H1 (cell line): ENCODE measurements at regions not wholly inside any gene's neighbourhood (a gene's known extent, or its start where the extent isn't known, plus 50 kb on each side); places are given as distances from the start of the nearest gene placed in this dataset.

Experiments
- CTCF ChIA-PET: fragments of 300-600 bp; sonication (Branson Sonifier 250); formaldehyde crosslinking; loops from one replicate; lab custom pipeline; 2021; ENCODE audit not compliant: partially characterized antibody; lab: Charles Lee
- POLR2A ChIA-PET: fragments of 300-600 bp; sonication (Branson Sonifier 250); formaldehyde crosslinking; loops from one replicate; lab custom pipeline; 2021; ENCODE audit warnings: inconsistent platforms; ENCODE audit not compliant: partially characterized antibody; lab: Charles Lee
- DNase-seq, 2 experiments: peaks; one replicate each; pipeline versions ENCODE4 v3.0.0 to v3.0.0-alpha.2; 2010 to 2022; ENCODE audit warnings: low spot score in 2 of 2, low read depth in 1 of 2, mixed read lengths in 1 of 2
- FAIRE-seq: peaks from 2 replicates; lab custom pipeline; 2011; peaks lifted over from hg19 to GRCh38; lab: Jason Lieb, UNC
- H2AFZ ChIP-seq: 2 replicates; pipeline ENCODE4 v1.8.1; 2012; ENCODE audit warnings: low read length, inconsistent platforms
- H2AK5ac ChIP-seq: 2 replicates; pipeline ENCODE4 v1.6.1; 2013; ENCODE audit warnings: low read depth, low read length
- H2BK120ac ChIP-seq: replicated peaks from 2 replicates; pipeline ENCODE3; 2013; ENCODE audit warnings: low read depth, low read length, inconsistent platforms
- H2BK12ac ChIP-seq: 2 replicates; pipeline ENCODE4 v1.6.1; 2013; ENCODE audit warnings: low read depth, low read length
- H2BK15ac ChIP-seq: 2 replicates; pipeline ENCODE4 v1.6.1; 2013; ENCODE audit warnings: low read length
- H2BK20ac ChIP-seq: 2 replicates; pipeline ENCODE4 v1.6.1; 2013; ENCODE audit warnings: low read length
- H2BK5ac ChIP-seq: 2 replicates; pipeline ENCODE4 v1.6.1; 2013; ENCODE audit warnings: low read depth, low read length
- H3K14ac ChIP-seq: 2 replicates; pipeline ENCODE4 v1.6.1; 2013; ENCODE audit warnings: inconsistent platforms; ENCODE audit not compliant: insufficient read length
- H3K18ac ChIP-seq: 2 replicates; pipeline ENCODE4 v1.6.1; 2013; ENCODE audit warnings: low read length; ENCODE audit errors: extremely low read depth
- H3K23ac ChIP-seq: 2 replicates; pipeline ENCODE4 v1.6.1; 2013; ENCODE audit warnings: inconsistent platforms; ENCODE audit not compliant: insufficient read length
- H3K23me2 ChIP-seq: 2 replicates; pipeline ENCODE4 v1.6.1; 2013; ENCODE audit warnings: low read depth, low read length
- H3K27ac ChIP-seq: 2 replicates; pipeline ENCODE4 v1.6.1; 2011; ENCODE audit warnings: low read depth, low read length, inconsistent platforms
- H3K27me3 ChIP-seq, 4 experiments: replicated peaks in 1 of 4; 1 replicate in 1 of 4; 2 replicates in 3 of 4; pipeline versions ENCODE4 v1.6.1 to v1.8.1; 2011 to 2013; ENCODE audit warnings: low read length in 3 of 4, mild to moderate bottlenecking in 3 of 4, inconsistent platforms in 2 of 4, mixed read lengths in 2 of 4, moderate library complexity in 1 of 4; ENCODE audit not compliant: control insufficient read depth in 3 of 4, insufficient read depth in 3 of 4; ENCODE audit errors: extremely low read depth in 1 of 4
- H3K36me3 ChIP-seq, 4 experiments: 2 replicates each; pipeline versions ENCODE4 v1.6.1 to v1.8.1; 2011 to 2013; ENCODE audit warnings: mild to moderate bottlenecking in 4 of 4, low read length in 3 of 4, moderate library complexity in 2 of 4, control low read depth in 1 of 4, inconsistent platforms in 1 of 4; ENCODE audit not compliant: insufficient read depth in 4 of 4, control insufficient read depth in 2 of 4
- H3K4ac ChIP-seq: replicated peaks from 2 replicates; pipeline ENCODE3; 2013; ENCODE audit warnings: low read length, low read depth, mixed read lengths, inconsistent platforms; ENCODE audit not compliant: insufficient read length
- H3K4me1 ChIP-seq, 4 experiments: replicated peaks in 1 of 4; 1 replicate in 1 of 4; 2 replicates in 3 of 4; pipeline versions ENCODE4 v1.6.1 to v1.8.1; 2011 to 2013; ENCODE audit warnings: low read length in 3 of 4, inconsistent platforms in 2 of 4, mixed read lengths in 1 of 4; ENCODE audit not compliant: insufficient read depth in 4 of 4, control insufficient read depth in 3 of 4
- H3K4me2 ChIP-seq, 2 experiments: 2 replicates each; pipeline versions ENCODE4 v1.6.1 to v1.8.1; 2011 to 2013; ENCODE audit warnings: low read depth in 2 of 2, low read length in 2 of 2, control low read depth in 1 of 2, inconsistent platforms in 1 of 2, mild to moderate bottlenecking in 1 of 2; ENCODE audit not compliant: insufficient read depth in 1 of 2
- H3K4me3 ChIP-seq, 4 experiments: fragments of 200-600, 300-600 bp in 1 of 4; sonication (generic), shearing (Covaris generic), sonication (Bioruptor Twin) in 1 of 4; 2 replicates each; pipeline versions ENCODE4 v1.5.1 to v1.8.1; 2011 to 2016; ENCODE audit warnings: low read length in 4 of 4, low read depth in 3 of 4, control low read depth in 2 of 4, inconsistent platforms in 2 of 4, mild to moderate bottlenecking in 2 of 4, mixed read lengths in 1 of 4, moderate library complexity in 1 of 4; ENCODE audit not compliant: insufficient read depth in 2 of 4; ENCODE audit errors: extremely low read depth in 1 of 4
- H3K56ac ChIP-seq: replicated peaks from 2 replicates; pipeline ENCODE3; 2013; ENCODE audit warnings: low read depth, mild to moderate bottlenecking, mixed read lengths, low read length, inconsistent platforms; ENCODE audit not compliant: insufficient read length
- H3K79me1 ChIP-seq: 2 replicates; pipeline ENCODE4 v1.6.1; 2013; ENCODE audit warnings: low read depth, low read length, control low read depth
- H3K79me2 ChIP-seq, 2 experiments: 2 replicates each; pipeline versions ENCODE4 v1.6.1 to v1.8.1; 2012 to 2013; ENCODE audit warnings: low read length in 2 of 2, mild to moderate bottlenecking in 2 of 2, inconsistent platforms in 1 of 2; ENCODE audit not compliant: insufficient read depth in 2 of 2, control insufficient read depth in 1 of 2
- H3K9ac ChIP-seq, 4 experiments: replicated peaks in 1 of 4; 1 replicate in 1 of 4; 2 replicates in 3 of 4; pipeline versions ENCODE4 v1.6.1 to v1.8.1; 2011 to 2013; ENCODE audit warnings: low read depth in 3 of 4, low read length in 3 of 4, control low read depth in 2 of 4, mild to moderate bottlenecking in 2 of 4, moderate library complexity in 2 of 4, inconsistent platforms in 1 of 4; ENCODE audit errors: extremely low read depth in 1 of 4
- H3K9me3 ChIP-seq, 2 experiments: 2 replicates each; pipeline versions ENCODE4 v1.6.1 to v1.8.1; 2012 to 2013; ENCODE audit warnings: mild to moderate bottlenecking in 2 of 2, moderate library complexity in 2 of 2, control low read depth in 1 of 2, inconsistent platforms in 1 of 2, low read depth in 1 of 2, low read length in 1 of 2, mixed read lengths in 1 of 2; ENCODE audit not compliant: insufficient read depth in 2 of 2
- H4K20me1 ChIP-seq, 2 experiments: replicated peaks in 1 of 2; 2 replicates each; pipeline versions ENCODE3 to v1.8.1; 2011 to 2013; ENCODE audit warnings: inconsistent platforms in 2 of 2, low read length in 2 of 2, mild to moderate bottlenecking in 1 of 2; ENCODE audit not compliant: insufficient read depth in 2 of 2, control insufficient read depth in 1 of 2
- H4K5ac ChIP-seq: 2 replicates; pipeline ENCODE4 v1.6.1; 2013; ENCODE audit warnings: low read length, low read depth, mixed read lengths, inconsistent platforms; ENCODE audit not compliant: insufficient read length
- H4K8ac ChIP-seq: 2 replicates; pipeline ENCODE4 v1.8.0; 2013; ENCODE audit warnings: mild to moderate bottlenecking, moderate library complexity, low read length, inconsistent platforms; ENCODE audit not compliant: insufficient read depth; ENCODE audit errors: extremely low read depth
- H4K91ac ChIP-seq: replicated peaks from 2 replicates; pipeline ENCODE3; 2013; ENCODE audit warnings: low read length, mixed read lengths, inconsistent platforms; ENCODE audit not compliant: insufficient read length
- MAFK ChIP-seq: IDR thresholded peaks from 2 replicates; pipeline ENCODE4 v1.6.1; 2012; ENCODE audit warnings: low read depth, mild to moderate bottlenecking, improper control_type of control experiment, low read length
- WGBS, 2 experiments: shearing (Covaris generic) in 1 of 2; methylation state at CpG; one replicate each; pipeline versions ENCODE4 v1.1.6 to v1.1.7; 2013 to 2015; ENCODE audit warnings: low lambda C conversion rate in 2 of 2, mixed read lengths in 2 of 2, inconsistent platforms in 1 of 2, low coverage in 1 of 2, missing lambda C conversion rate in 1 of 2; ENCODE audit not compliant: insufficient replicate concordance in 2 of 2, insufficient coverage in 1 of 2, insufficient read length in 1 of 2; ENCODE audit errors: extremely low coverage in 1 of 2, missing lambda C conversion rate in 1 of 2; 5-methylcytosine and 5-hydroxymethylcytosine counted together

DNA sequence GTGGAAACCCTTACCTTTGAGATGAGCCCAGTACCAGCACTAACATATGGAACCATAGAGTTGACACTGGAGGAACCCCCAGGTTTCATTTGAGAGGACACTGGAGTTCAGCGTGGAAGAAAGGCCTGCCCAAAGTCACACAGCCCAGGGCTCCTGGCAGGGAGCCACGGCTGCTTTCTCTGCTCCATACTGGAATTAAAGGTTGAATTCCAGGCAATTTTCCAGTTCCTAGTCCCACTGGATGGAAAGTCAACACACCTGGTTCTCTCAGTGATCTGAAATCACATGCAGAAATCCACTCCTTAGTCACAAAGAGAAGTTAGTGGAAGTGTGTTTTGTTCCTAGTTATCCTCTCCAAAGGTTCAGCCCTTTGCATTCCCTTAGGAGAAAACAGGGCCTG is 336.1 kb upstream of the SKOR2 start:
- Histone ChIP-seq H2BK120ac (no peak overlapping the region), H3K4me3 (no peak overlapping the region), H3K27me3 (no peaks in the 10 kb centered on the region), H3K18ac (no peak overlapping the region)
- no peak for TF ChIP-seq MAFK
- TF ChIP-seq, all 59 proteins: peak for 0
- Histone ChIP-seq H2AK5ac (no peak overlapping the region), H3K79me2 (no peaks in the 10 kb centered on the region; a peak in 1 of 4 replicates), H3K9me3 (no peaks in the 10 kb centered on the region), H2BK20ac (no peak overlapping the region), H3K23me2 (no peaks in the 10 kb centered on the region), H2BK15ac (no peak overlapping the region), H3K79me1 (no peaks in the 10 kb centered on the region; the same call in 1 of the 2 replicates), H3K4me1 (no peaks in the 10 kb centered on the region), H4K91ac (no peak overlapping the region), H3K9ac (no peak overlapping the region), H3K14ac (no peak overlapping the region), H3K56ac (no peak overlapping the region), H4K20me1 (no peaks in the 10 kb centered on the region), H2BK12ac (no peak overlapping the region), H4K8ac (no peak overlapping the region), H3K23ac (no peak overlapping the region), H4K5ac (no peak overlapping the region), H2AFZ (no peak overlapping the region), H3K4me2 (no peak overlapping the region), H2BK5ac (no peak overlapping the region), H3K27ac (no peak overlapping the region), H3K4ac (no peak overlapping the region), H3K36me3 (no peaks in the 10 kb centered on the region; a peak in 1 of 8 replicates)
- ChIA-PET CTCF (interaction anchor here (0.6 to 2.0 kb wide), 3 partner anchors 42 to 161 kb away, joined by 3 to 6 read pairs (median 5); no protein-coding TSS in a partner anchor), POLR2A (no interaction called here)
- DNase-seq (no peak), FAIRE-seq (no peak)
- WGBS, 2 experiments, result 88% methylated on average over 2 of the region's 2 CpGs; no CpG with 5 or more reads in 1 of the 2 experiments
